HEK293T (cell line): ENCODE measurements at regions not wholly inside any gene's neighbourhood (a gene's known extent, or its start where the extent isn't known, plus 50 kb on each side); places are given as distances from the start of the nearest gene placed in this dataset.

Experiments used
- CTCF ChIA-PET: fragments of 350-600 bp; formaldehyde crosslinking; extraction: SDS; loops from one replicate; lab custom pipeline; 2021; ENCODE audit warnings: antibody characterized with exemption, inconsistent platforms; lab: Yijun Ruan, JAX
- POLR2A ChIA-PET: fragments of 350-600 bp; formaldehyde crosslinking; extraction: SDS; loops from one replicate; lab custom pipeline; 2020; ENCODE audit warnings: antibody characterized with exemption, inconsistent platforms; lab: Yijun Ruan, JAX
- DNase-seq: peaks from one replicate; pipeline ENCODE4 v3.0.0; 2012; ENCODE audit warnings: mixed read lengths; ENCODE audit errors: extremely low spot score
- ARNT ChIP-seq: fragments of 450-650 bp; IDR thresholded peaks from 2 replicates; pipeline ENCODE4 v1.6.1; 2017; ENCODE audit warnings: mild to moderate bottlenecking
- BHLHE40 ChIP-seq: fragments of 450-650 bp; IDR thresholded peaks from 2 replicates; pipeline ENCODE4 v1.6.1; 2016; ENCODE audit warnings: mild to moderate bottlenecking, moderate library complexity, borderline replicate concordance
- CTBP1 ChIP-seq: fragments of 450-650 bp; IDR thresholded peaks from 2 replicates; pipeline ENCODE4 v1.6.1; 2016; ENCODE audit warnings: borderline replicate concordance
- ELF4 ChIP-seq: fragments of 450-650 bp; IDR thresholded peaks from 2 replicates; pipeline ENCODE4 v1.6.1; 2017; ENCODE audit warnings: antibody characterized with exemption
- FOXA1 ChIP-seq: fragments of 450-650 bp; IDR thresholded peaks from 2 replicates; pipeline ENCODE4 v1.6.1; 2016; ENCODE audit warnings: mild to moderate bottlenecking
- FOXK2 ChIP-seq: fragments of 450-650 bp; IDR thresholded peaks from 2 replicates; pipeline ENCODE4 v1.6.1; 2016; ENCODE audit warnings: mild to moderate bottlenecking
- FOXM1 ChIP-seq: fragments of 450-650 bp; IDR thresholded peaks from 2 replicates; pipeline ENCODE4 v1.6.1; 2017; ENCODE audit warnings: mild to moderate bottlenecking, borderline replicate concordance
- HDGF ChIP-seq: fragments of 450-650 bp; IDR thresholded peaks from 2 replicates; pipeline ENCODE4 v1.6.1; 2017; ENCODE audit warnings: antibody characterized with exemption, borderline replicate concordance
- L3MBTL2 ChIP-seq: fragments of 450-650 bp; conservative IDR thresholded peaks from 2 replicates; pipeline ENCODE4 v1.6.1; 2016; ENCODE audit warnings: mild to moderate bottlenecking
- LEF1 ChIP-seq: fragments of 450-650 bp; IDR thresholded peaks from 2 replicates; pipeline ENCODE4 v1.6.1; 2017; ENCODE audit warnings: mild to moderate bottlenecking, borderline replicate concordance
- NFRKB ChIP-seq: fragments of 450-650 bp; IDR thresholded peaks from 2 replicates; pipeline ENCODE4 v1.6.1; 2016; ENCODE audit warnings: mild to moderate bottlenecking, moderate library complexity
- PKNOX1 ChIP-seq: fragments of 450-650 bp; IDR thresholded peaks from 2 replicates; pipeline ENCODE4 v1.6.1; 2016
- SP1 ChIP-seq: fragments of 450-650 bp; IDR thresholded peaks from 2 replicates; pipeline ENCODE4 v1.6.1; 2017
- SUZ12 ChIP-seq: fragments of 450-650 bp; IDR thresholded peaks from 2 replicates; pipeline ENCODE4 v1.6.1; 2016; ENCODE audit warnings: mild to moderate bottlenecking
- TARDBP ChIP-seq: fragments of 450-650 bp; IDR thresholded peaks from 2 replicates; pipeline ENCODE4 v1.6.1; 2016
- ZNF384 ChIP-seq: fragments of 450-650 bp; IDR thresholded peaks from 2 replicates; pipeline ENCODE4 v1.6.1; 2016

GRCh38 chr12:127774828-127775227 is 492.1 kb upstream of the TMEM132C start:
- TF ChIP-seq ARNT, result no peak
- no peak for TF ChIP-seq HDGF
- TF ChIP-seq FOXK2, result no peak
- TF ChIP-seq ELF4, result no peak
- TF ChIP-seq CTBP1, result no peak
- no peak for TF ChIP-seq TARDBP
- no peak for TF ChIP-seq ZNF384
- TF ChIP-seq LEF1, result no peak
- TF ChIP-seq BHLHE40, result no peak
- TF ChIP-seq NFRKB, result no peak
- TF ChIP-seq PKNOX1, result no peak
- no peak for TF ChIP-seq FOXA1
- no peak for TF ChIP-seq FOXM1
- no peak for TF ChIP-seq L3MBTL2
- no peak for TF ChIP-seq SP1
- no peak for TF ChIP-seq SUZ12
- POLR2A ChIA-PET, result no interaction called here
- DNase-seq, result no peak
- CTCF ChIA-PET, result no interaction called here

GRCh38 chr12:127779301-127780045 is 487.5 kb upstream of the TMEM132C start:
- ChIA-PET CTCF (no interaction called here), POLR2A (no interaction called here)
- DNase-seq, result no peak
- TF ChIP-seq ARNT (no peak), CTBP1 (no peak), ZNF384 (no peak)

DNA sequence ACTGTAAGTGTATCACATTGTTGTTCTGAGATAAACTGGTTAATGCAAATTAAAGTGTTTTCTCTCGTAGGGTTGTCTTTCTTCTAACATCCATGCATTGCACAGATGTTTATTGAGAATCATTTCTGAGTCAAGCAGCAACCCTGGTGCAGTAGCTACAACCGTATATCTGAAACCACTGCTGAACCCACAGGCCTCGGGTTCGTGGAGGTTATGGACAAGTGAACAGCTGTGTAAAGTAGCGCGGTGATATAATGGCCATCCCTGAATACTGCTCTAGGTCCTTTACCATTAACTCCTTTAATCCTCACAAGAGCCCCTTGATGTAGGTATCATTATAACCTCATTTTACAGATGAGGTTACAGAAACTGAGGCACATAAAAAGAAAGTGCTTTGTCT is 486.1 kb upstream of the TMEM132C start:
- DNase-seq, result no peak
- ChIA-PET POLR2A (no interaction called here), CTCF (no interaction called here)
- no peak for TF ChIP-seq NFRKB

GRCh38 chr12:127781336-127781735 is 485.6 kb upstream of the TMEM132C start:
- no peak for DNase-seq
- TF ChIP-seq SUZ12, result no peak
- no peak for TF ChIP-seq FOXM1
- no peak for TF ChIP-seq BHLHE40
- no peak for TF ChIP-seq CTBP1
- no peak for TF ChIP-seq ZNF384
- no peak for TF ChIP-seq LEF1
- no peak for TF ChIP-seq ARNT
- TF ChIP-seq HDGF, result no peak
- TF ChIP-seq FOXA1, result no peak
- TF ChIP-seq FOXK2, result no peak
- no peak for TF ChIP-seq L3MBTL2
- TF ChIP-seq PKNOX1, result no peak
- no peak for TF ChIP-seq ELF4
- TF ChIP-seq NFRKB, result no peak
- no peak for TF ChIP-seq TARDBP
- no peak for TF ChIP-seq SP1
- ChIA-PET CTCF (no interaction called here), POLR2A (no interaction called here)

- ChIA-PET POLR2A (no interaction called here), CTCF (no interaction called here)
- no peak for DNase-seq
- TF ChIP-seq HDGF (no peak), SP1 (no peak), BHLHE40 (no peak), L3MBTL2 (no peak), PKNOX1 (no peak), FOXA1 (no peak), CTBP1 (no peak), FOXM1 (no peak), TARDBP (no peak), ZNF384 (no peak), FOXK2 (no peak), NFRKB (no peak), ARNT (no peak), ELF4 (no peak)
Measured at GRCh38 chr12:127785540-127785939, 481.4 kb upstream of the TMEM132C start.

- POLR2A ChIA-PET, result no interaction called here
- CTCF ChIA-PET, result no interaction called here
- no peak for TF ChIP-seq TARDBP
- TF ChIP-seq FOXK2, result no peak
- no peak for TF ChIP-seq LEF1
- TF ChIP-seq L3MBTL2, result no peak
- no peak for TF ChIP-seq FOXA1
- no peak for TF ChIP-seq ZNF384
- no peak for TF ChIP-seq ELF4
- no peak for TF ChIP-seq ARNT
- no peak for TF ChIP-seq FOXM1
- no peak for TF ChIP-seq NFRKB
- DNase-seq, result no peak
Measured at GRCh38 chr12:127785986-127786590, 480.9 kb upstream of the TMEM132C start.
